GM21381 (cell line): ENCODE measurements at regions not wholly inside any gene's neighbourhood (a gene's known extent, or its start where the extent isn't known, plus 50 kb on each side); places are given as distances from the start of the nearest gene placed in this dataset.

Experiments used
- ATAC-seq: cut with Tn5 transposase; IDR thresholded peaks from one replicate; pipeline ENCODE4 v1.9.1; 2021; ENCODE audit warnings: mild to moderate bottlenecking, moderate library complexity; ENCODE audit not compliant: unreplicated experiment

DNA sequence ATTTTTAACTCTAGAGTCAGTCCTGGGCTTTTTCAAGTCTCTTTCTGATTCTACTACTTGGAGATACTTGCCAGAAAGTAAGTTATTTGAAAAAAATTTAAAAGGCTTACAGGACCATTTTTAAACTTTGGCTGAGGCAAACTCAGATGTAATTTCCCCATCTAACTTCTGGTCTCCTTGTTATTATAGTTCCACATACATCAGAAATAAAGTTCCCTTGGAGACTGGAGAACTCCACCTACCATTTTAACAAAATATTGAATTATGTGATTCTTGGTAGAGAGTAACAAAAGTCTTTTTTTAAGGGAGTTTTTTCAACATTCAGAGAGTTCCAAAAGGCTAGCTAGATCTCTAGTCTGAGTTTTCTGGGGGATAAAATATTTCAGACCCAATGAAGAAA lies 56.3 kb upstream of the SNX2 start:
- no peak for ATAC-seq

DNA sequence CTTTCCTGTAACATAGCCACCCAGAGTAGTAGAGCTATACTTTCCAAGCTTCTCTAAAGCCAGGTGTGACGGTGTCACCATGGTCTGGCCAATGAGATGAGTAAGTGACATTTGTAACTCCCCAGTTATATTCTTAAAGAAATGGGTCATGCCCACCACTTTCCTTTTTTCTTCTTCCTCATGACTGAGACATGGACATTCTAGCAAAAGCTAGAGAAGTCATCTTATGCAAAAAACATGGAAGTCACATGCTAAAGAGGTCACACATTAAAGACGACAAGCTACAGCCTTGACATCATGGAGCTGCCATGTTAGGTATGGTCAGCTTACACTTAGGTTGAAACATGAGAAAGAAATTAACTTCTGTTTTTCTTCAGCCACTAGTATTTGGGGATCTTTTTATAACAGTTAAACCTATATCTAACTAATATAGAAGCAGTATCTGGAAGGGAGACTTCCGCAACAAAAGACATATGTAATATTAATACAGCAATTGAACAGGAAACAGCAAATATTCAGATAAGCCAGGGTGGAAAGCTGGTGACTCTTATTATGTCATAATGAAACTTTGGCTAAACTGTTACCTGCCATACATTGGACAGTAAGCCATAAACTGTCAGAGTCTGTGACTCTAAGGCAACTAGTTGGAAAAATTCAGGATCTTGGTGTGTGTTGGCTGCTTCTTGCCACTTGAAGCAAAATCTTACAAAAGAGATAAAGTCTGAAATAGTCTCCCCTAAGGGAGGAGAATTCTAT lies 54.7 kb upstream of the SNX2 start:
- no peak for ATAC-seq

DNA sequence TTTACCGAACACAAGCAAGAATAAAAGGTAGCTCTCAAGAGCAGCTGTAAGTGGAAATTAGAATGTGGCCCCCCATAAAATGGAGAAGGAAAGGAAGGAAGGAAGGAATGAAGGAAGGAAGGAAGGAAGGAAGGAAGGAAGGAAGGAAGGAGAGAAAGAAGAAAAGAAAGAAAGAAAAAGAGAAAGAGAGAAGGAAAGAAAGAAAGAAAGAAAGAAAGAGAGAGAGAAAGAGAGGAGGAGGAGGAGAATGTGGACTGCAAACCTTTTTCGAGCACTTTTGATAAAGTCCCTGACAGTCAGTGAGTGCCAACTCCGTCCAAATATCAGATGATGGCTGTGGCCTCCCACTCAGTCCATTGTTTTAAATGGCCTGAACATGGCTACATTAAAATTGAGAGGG lies 53.8 kb upstream of the SNX2 start:
- no peak for ATAC-seq

DNA sequence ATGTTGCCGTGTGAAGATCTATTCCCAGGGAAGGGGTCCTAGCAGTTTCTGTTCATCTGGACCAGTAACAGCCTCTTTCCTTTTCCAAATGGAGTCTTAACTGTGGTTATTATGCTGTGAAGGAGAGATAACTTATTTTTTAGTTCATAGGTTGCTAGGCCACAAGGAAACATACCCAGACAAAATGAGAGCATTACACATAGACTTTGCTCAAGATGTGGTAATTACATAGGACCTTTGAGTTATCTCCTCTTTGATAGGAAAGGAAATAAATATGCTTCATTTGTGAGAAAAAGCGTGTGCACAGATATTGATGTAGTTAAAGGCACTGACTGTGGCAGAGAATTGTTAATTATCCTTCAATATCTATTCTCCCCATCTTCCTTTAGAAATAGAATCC lies 52.5 kb upstream of the SNX2 start:
- no peak for ATAC-seq

DNA sequence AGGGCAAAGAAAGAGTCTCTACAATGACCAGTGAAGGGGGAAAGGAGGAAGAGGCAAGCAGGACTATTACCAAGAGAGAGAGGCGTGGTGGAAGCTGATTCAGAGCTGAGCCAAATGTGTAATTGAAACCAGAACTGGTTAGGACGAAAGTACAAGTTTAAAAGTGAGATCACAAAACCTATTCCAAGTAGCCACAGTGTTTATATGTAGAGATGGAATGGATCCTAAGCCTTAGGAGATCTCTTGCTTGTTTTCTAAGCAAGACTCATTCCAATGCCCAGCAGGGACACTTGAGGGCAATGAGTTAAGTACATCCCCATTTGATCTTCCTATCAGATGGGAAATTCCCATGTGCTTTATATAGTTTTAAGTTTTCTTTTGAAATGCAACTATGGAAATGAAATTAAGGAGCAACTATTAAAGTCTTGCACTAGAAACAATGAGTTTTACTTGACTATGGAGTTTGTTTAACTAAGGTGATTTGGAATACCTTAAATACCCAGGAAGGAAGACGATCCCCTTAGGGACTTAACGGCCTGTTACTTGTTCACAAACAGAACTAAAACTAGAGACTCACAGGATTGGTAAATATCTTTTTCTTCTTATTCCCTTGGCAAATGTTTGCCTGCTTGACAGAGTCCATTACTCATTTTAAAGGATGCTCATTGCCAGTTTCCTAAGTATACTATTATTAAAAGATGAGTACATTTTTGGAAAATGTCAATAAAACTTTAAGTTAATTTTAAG lies 51.1 kb upstream of the SNX2 start:
- peak; percentile 92 for ATAC-seq
